ENCODE measurements at regions not wholly inside any gene's neighbourhood (a gene's known extent, or its start where the extent isn't known, plus 50 kb on each side); places are given as distances from the start of the nearest gene placed in this dataset.

GRCh38 chr20:11119573-11119972 is 445.8 kb upstream of the JAG1 start:
- TF ChIP-seq SRF (IDR thresholded peaks at IDR 0.05; ENCODE audit: low read depth) (no peak), SP1 (IDR thresholded peaks at IDR 0.05; ENCODE audit: low read depth) (no peak), POLR2A (IDR thresholded peaks at IDR 0.05; ENCODE audit: borderline replicate concordance, extremely low read depth, insufficient read depth, insufficient read length) (no peak), EZH2 (IDR thresholded peaks at IDR 0.05) (no peak), YY1 (IDR thresholded peaks at IDR 0.05; ENCODE audit: extremely low read depth, insufficient replicate concordance, low read depth, low read length) (no peak), ZFX (IDR thresholded peaks at IDR 0.05) (no peak), ATF3 (IDR thresholded peaks at IDR 0.05) (no peak), POLR2AphosphoS5 (IDR thresholded peaks at IDR 0.05; ENCODE audit: low read depth, low read length) (no peak), MAX (IDR thresholded peaks at IDR 0.05) (no peak), EZH2phosphoT487 (IDR thresholded peaks at IDR 0.05; ENCODE audit: borderline replicate concordance) (no peak), RAD21 (IDR thresholded peaks at IDR 0.05; ENCODE audit: low read depth) (no peak), REST (IDR thresholded peaks at IDR 0.05; ENCODE audit: low read depth) (no peak)
- TF ChIP-seq, protein P1, sequence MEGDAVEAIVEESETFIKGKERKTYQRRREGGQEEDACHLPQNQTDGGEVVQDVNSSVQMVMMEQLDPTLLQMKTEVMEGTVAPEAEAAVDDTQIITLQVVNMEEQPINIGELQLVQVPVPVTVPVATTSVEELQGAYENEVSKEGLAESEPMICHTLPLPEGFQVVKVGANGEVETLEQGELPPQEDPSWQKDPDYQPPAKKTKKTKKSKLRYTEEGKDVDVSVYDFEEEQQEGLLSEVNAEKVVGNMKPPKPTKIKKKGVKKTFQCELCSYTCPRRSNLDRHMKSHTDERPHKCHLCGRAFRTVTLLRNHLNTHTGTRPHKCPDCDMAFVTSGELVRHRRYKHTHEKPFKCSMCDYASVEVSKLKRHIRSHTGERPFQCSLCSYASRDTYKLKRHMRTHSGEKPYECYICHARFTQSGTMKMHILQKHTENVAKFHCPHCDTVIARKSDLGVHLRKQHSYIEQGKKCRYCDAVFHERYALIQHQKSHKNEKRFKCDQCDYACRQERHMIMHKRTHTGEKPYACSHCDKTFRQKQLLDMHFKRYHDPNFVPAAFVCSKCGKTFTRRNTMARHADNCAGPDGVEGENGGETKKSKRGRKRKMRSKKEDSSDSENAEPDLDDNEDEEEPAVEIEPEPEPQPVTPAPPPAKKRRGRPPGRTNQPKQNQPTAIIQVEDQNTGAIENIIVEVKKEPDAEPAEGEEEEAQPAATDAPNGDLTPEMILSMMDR (IDR thresholded peaks at IDR 0.05 in 2 of 3, conservative IDR thresholded peaks at IDR 0.05 in 1 of 3; ENCODE audit: borderline replicate concordance in 1 of 3, insufficient read depth in 1 of 3, low read depth in 2 of 3, low read length in 2 of 3): no peak
